ENCODE measurements at regions not wholly inside any gene's neighbourhood (a gene's known extent, or its start where the extent isn't known, plus 50 kb on each side); places are given as distances from the start of the nearest gene placed in this dataset.

GRCh38 chrX:13194291-13195103 lies 125.4 kb downstream of the ATXN3L start:
- H4K20me1 ChIP-seq (ENCODE audit: control insufficient read depth, insufficient read depth, low read length, poor library complexity, severe bottlenecking) = no peaks in the 10 kb centered on the region
- intact Hi-C loops (cut with micrococcal nuclease) = no loop called here
- TF ChIP-seq, protein P1, sequence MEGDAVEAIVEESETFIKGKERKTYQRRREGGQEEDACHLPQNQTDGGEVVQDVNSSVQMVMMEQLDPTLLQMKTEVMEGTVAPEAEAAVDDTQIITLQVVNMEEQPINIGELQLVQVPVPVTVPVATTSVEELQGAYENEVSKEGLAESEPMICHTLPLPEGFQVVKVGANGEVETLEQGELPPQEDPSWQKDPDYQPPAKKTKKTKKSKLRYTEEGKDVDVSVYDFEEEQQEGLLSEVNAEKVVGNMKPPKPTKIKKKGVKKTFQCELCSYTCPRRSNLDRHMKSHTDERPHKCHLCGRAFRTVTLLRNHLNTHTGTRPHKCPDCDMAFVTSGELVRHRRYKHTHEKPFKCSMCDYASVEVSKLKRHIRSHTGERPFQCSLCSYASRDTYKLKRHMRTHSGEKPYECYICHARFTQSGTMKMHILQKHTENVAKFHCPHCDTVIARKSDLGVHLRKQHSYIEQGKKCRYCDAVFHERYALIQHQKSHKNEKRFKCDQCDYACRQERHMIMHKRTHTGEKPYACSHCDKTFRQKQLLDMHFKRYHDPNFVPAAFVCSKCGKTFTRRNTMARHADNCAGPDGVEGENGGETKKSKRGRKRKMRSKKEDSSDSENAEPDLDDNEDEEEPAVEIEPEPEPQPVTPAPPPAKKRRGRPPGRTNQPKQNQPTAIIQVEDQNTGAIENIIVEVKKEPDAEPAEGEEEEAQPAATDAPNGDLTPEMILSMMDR (IDR thresholded peaks at IDR 0.05) = no peak
- TF ChIP-seq EZH2 (IDR thresholded peaks at IDR 0.05; ENCODE audit: borderline replicate concordance, insufficient read depth, low read depth, low read length, poor library complexity, severe bottlenecking) = no peak
- no peak overlapping the region for H2AFZ ChIP-seq (ENCODE audit: insufficient read depth, low read depth, low read length, poor library complexity, severe bottlenecking)
- POLR2A ChIA-PET = no interaction called here
- no peaks in the 10 kb centered on the region for H3K79me2 ChIP-seq (ENCODE audit: control insufficient read depth, insufficient read depth, low read length)
- Mint-ChIP-seq H3K4me3 (no peak overlapping the region), H3K27me3 (no peaks in the 10 kb centered on the region), H3K4me1 (peaks cover 11% of the 10 kb centered on the region), H3K9me3 (ENCODE audit: insufficient read depth) (no peaks in the 10 kb centered on the region), H3K27ac (no peak overlapping the region)
- no peaks in the 10 kb centered on the region for H3K36me3 ChIP-seq (replicated peaks in 1 of 2; ENCODE audit: control extremely low read depth in 1 of 2, control insufficient read depth in 1 of 2, extremely low read depth in 1 of 2, insufficient read depth in 2 of 2, low read length in 1 of 2)
- ATAC-seq (ENCODE audit: low read depth) (no peak), DNase-seq (no peak)
- CTCF ChIA-PET = no interaction called here
- H3K4me2 ChIP-seq (replicated peaks; ENCODE audit: low read depth, low read length, poor library complexity, severe bottlenecking) = no peak overlapping the region
- H3K27ac ChIP-seq (ENCODE audit: low read length in 2 of 2) = no peak overlapping the region
- H3K27me3 ChIP-seq (replicated peaks in 1 of 4; ENCODE audit: control extremely low read depth in 1 of 4, control insufficient read depth in 3 of 4, insufficient read depth in 4 of 4, low read length in 3 of 4) = no peaks in the 10 kb centered on the region
- peaks cover 0 to 6% of the 10 kb centered on the region in 2 donors for H3K4me1 ChIP-seq (ENCODE audit: control insufficient read depth in 2 of 2, insufficient read depth in 2 of 2, low read length in 2 of 2)
- H3K9me3 ChIP-seq (ENCODE audit: control extremely low read depth in 1 of 3, control insufficient read depth in 2 of 3, insufficient read depth in 1 of 3, low read length in 2 of 3) = no peaks in the 10 kb centered on the region
- no peak overlapping the region for H3K9ac ChIP-seq (ENCODE audit: low read length)
- no peak overlapping the region for H3K4me3 ChIP-seq (ENCODE audit: control extremely low read depth in 1 of 5, extremely low read depth in 1 of 5, insufficient read depth in 1 of 5, low read depth in 2 of 5, low read length in 4 of 5)
- WGBS (ENCODE audit: insufficient coverage) = no CpG with 5 or more reads among the region's 4 CpGs

DNA sequence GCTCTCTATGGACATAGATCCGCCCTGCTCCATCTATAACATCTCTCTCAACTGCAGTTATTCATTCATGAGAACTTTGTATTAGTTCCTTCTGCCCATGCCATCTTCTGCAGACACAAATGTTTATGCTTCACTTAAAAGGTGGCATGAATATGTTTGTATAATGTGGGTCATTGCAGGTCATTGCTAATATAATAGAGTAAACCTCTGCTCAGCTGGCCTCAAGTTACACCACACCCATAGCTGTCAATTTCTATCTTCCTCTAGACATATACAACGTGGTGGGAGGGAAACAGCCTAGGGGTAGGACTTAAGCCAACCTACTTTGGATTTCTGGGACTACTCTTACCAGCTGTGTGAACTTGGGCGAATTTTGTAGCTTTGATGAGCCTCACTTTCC lies 129.8 kb downstream of the ATXN3L start:
- Mint-ChIP-seq H3K4me1 (peaks cover 13% of the 10 kb centered on the region), H3K27me3 (no peaks in the 10 kb centered on the region), H3K27ac (no peak overlapping the region), H3K9me3 (ENCODE audit: insufficient read depth) (no peaks in the 10 kb centered on the region), H3K4me3 (no peak overlapping the region)
- no peak overlapping the region for H3K4me2 ChIP-seq (replicated peaks; ENCODE audit: low read depth, low read length, poor library complexity, severe bottlenecking)
- H3K27me3 ChIP-seq (replicated peaks in 1 of 4; ENCODE audit: control extremely low read depth in 1 of 4, control insufficient read depth in 3 of 4, insufficient read depth in 4 of 4, low read length in 3 of 4) = no peaks in the 10 kb centered on the region
- ChIA-PET POLR2A (no interaction called here), CTCF (no interaction called here)
- intact Hi-C loops (cut with micrococcal nuclease) = no loop called here
- TF ChIP-seq, protein P1 (IDR thresholded peaks at IDR 0.05) = no peak
- TF ChIP-seq EZH2 (IDR thresholded peaks at IDR 0.05; ENCODE audit: borderline replicate concordance, insufficient read depth, low read depth, low read length, poor library complexity, severe bottlenecking) = no peak
- no peak for DNase-seq
- ATAC-seq (ENCODE audit: low read depth) = no peak
- no peak overlapping the region for H3K27ac ChIP-seq (ENCODE audit: low read length in 2 of 2)
- H2AFZ ChIP-seq (ENCODE audit: insufficient read depth, low read depth, low read length, poor library complexity, severe bottlenecking) = no peak overlapping the region
- no peaks in the 10 kb centered on the region for H3K9me3 ChIP-seq (ENCODE audit: control extremely low read depth in 1 of 3, control insufficient read depth in 2 of 3, insufficient read depth in 1 of 3, low read length in 2 of 3)
- H4K20me1 ChIP-seq (ENCODE audit: control insufficient read depth, insufficient read depth, low read length, poor library complexity, severe bottlenecking) = no peaks in the 10 kb centered on the region
- H3K79me2 ChIP-seq (ENCODE audit: control insufficient read depth, insufficient read depth, low read length) = no peaks in the 10 kb centered on the region
- no peaks in the 10 kb centered on the region for H3K36me3 ChIP-seq (replicated peaks in 1 of 2; ENCODE audit: control extremely low read depth in 1 of 2, control insufficient read depth in 1 of 2, extremely low read depth in 1 of 2, insufficient read depth in 2 of 2, low read length in 1 of 2)
- no peak overlapping the region for H3K4me3 ChIP-seq (ENCODE audit: control extremely low read depth in 1 of 5, extremely low read depth in 1 of 5, insufficient read depth in 1 of 5, low read depth in 2 of 5, low read length in 4 of 5)
- no CpG with 5 or more reads among the region's 3 CpGs for WGBS (ENCODE audit: insufficient coverage)
- peaks cover 0 to 6% of the 10 kb centered on the region in 2 donors for H3K4me1 ChIP-seq (ENCODE audit: control insufficient read depth in 2 of 2, insufficient read depth in 2 of 2, low read length in 2 of 2)
- no peak overlapping the region for H3K9ac ChIP-seq (ENCODE audit: low read length)

Measured in B cell (primary cell).